ENCODE measurements at regions not wholly inside any gene's neighbourhood (a gene's known extent, or its start where the extent isn't known, plus 50 kb on each side); places are given as distances from the start of the nearest gene placed in this dataset.

- H2BK20ac ChIP-seq (ENCODE audit: low read depth, low read length, poor library complexity, severe bottlenecking), result no peak overlapping the region
- no peak overlapping the region for H2AK5ac ChIP-seq (ENCODE audit: insufficient read length, low read length)
- no peak overlapping the region for H3K27ac ChIP-seq (ENCODE audit: insufficient read length, low read depth, low read length)
- H2BK120ac ChIP-seq (ENCODE audit: low read depth, low read length, poor library complexity, severe bottlenecking), result no peak overlapping the region
- no peak overlapping the region for H2BK15ac ChIP-seq (ENCODE audit: low read depth, low read length)
- peaks cover 2 to 8% of the 10 kb centered on the region in 2 experiments; a peak in 2 of 4 replicates for H3K4me1 Mint-ChIP-seq
- H3K18ac ChIP-seq (ENCODE audit: insufficient read length, low read depth, low read length), result no peak overlapping the region
- no peak overlapping the region for H3K27ac Mint-ChIP-seq
- H3K9me3 Mint-ChIP-seq, result no peaks in the 10 kb centered on the region
- H3K14ac ChIP-seq (ENCODE audit: insufficient read depth, low read length), result no peak overlapping the region; the same call in 1 of the 2 replicates
- no peak overlapping the region for H4K5ac ChIP-seq (ENCODE audit: insufficient read length, low read depth, low read length)
- no peak overlapping the region for H3K4me3 Mint-ChIP-seq
- no peak overlapping the region for H2BK12ac ChIP-seq (ENCODE audit: insufficient read length, low read depth, low read length)
- H3K4me2 ChIP-seq (ENCODE audit: insufficient read depth, insufficient read length, low read length), result no peak overlapping the region
- no peak overlapping the region for H3K9ac ChIP-seq (ENCODE audit: extremely low read depth, insufficient read length, low read length)
- no peak for DNase-seq
- H3K79me1 ChIP-seq (ENCODE audit: insufficient read depth, low read depth, low read length, poor library complexity, severe bottlenecking), result no peaks in the 10 kb centered on the region
- H3K23ac ChIP-seq (ENCODE audit: insufficient read length, low read depth, low read length), result no peak overlapping the region
- H3K4ac ChIP-seq (ENCODE audit: low read depth, low read length), result no peak overlapping the region
- no peaks in the 10 kb centered on the region for H3K9me3 ChIP-seq (ENCODE audit: control insufficient read depth, low read depth, low read length)
- H2AFZ ChIP-seq (ENCODE audit: low read length), result no peak overlapping the region
- H3T11ph ChIP-seq (ENCODE audit: low read length), result no peak overlapping the region
- WGBS (ENCODE audit: extremely low coverage, insufficient read length, low lambda C conversion rate), result no CpG with 5 or more reads among the region's 4 CpGs
- no peak overlapping the region for H3K56ac ChIP-seq (ENCODE audit: insufficient read length, low read depth, low read length)
- H3K79me2 ChIP-seq (ENCODE audit: insufficient read depth, low read length), result no peaks in the 10 kb centered on the region
- H3K23me2 ChIP-seq (ENCODE audit: insufficient read length, low read depth, low read length, poor library complexity, severe bottlenecking), result no peaks in the 10 kb centered on the region
- H4K8ac ChIP-seq (replicated peaks; ENCODE audit: insufficient read length, low read depth, low read length), result no peak overlapping the region
- no peak for TF ChIP-seq CTCF (conservative IDR thresholded peaks at IDR 0.05)
- H3K27me3 Mint-ChIP-seq (ENCODE audit: low read depth), result peaks cover 6% of the 10 kb centered on the region
- no peak overlapping the region for H4K91ac ChIP-seq (ENCODE audit: insufficient read length, low read depth, low read length)
- H3K36me3 Mint-ChIP-seq (ENCODE audit: insufficient read depth in 1 of 3, low read depth in 3 of 3), result no peaks in the 10 kb centered on the region
- no peaks in the 10 kb centered on the region for H3K27me3 ChIP-seq (ENCODE audit: insufficient read depth, low read length)
- H3K4me1 ChIP-seq (ENCODE audit: insufficient read depth, low read length), result no peaks in the 10 kb centered on the region
- H2BK5ac ChIP-seq (ENCODE audit: insufficient read length, low read length), result no peak overlapping the region
- no peaks in the 10 kb centered on the region for H4K20me1 ChIP-seq (ENCODE audit: control insufficient read depth, insufficient read depth, insufficient read length)
Measured at GRCh38 chr3:139263798-139264197, 80.0 kb upstream of the MRPS22 start.
